Calu3 (cell line): ENCODE measurements at regions not wholly inside any gene's neighbourhood (a gene's known extent, or its start where the extent isn't known, plus 50 kb on each side); places are given as distances from the start of the nearest gene placed in this dataset.

Experiments
- BruUV-seq: library from RNA; stranded (reverse); fragments of 400-500 nt; replicated peaks from 2 replicates; lab custom pipeline; 2021; lab: Mats Ljungman, UMichigan
- CTCF ChIA-PET: fragments of 300-600 bp; sonication (Branson Sonifier 250); formaldehyde crosslinking; loops from one replicate; lab custom pipeline; 2022; ENCODE audit warnings: antibody characterized with exemption; lab: Charles Lee
- DNase-seq: peaks from one replicate; pipeline ENCODE4 v3.0.0; 2022
- H3K27ac Mint-ChIP-seq: one replicate; pipeline ENCODE4 v1.8.0; 2022; ENCODE audit warnings: mixed read lengths; ENCODE audit not compliant: unreplicated experiment
- H3K27me3 Mint-ChIP-seq: one replicate; pipeline ENCODE4 v1.8.0; 2022; ENCODE audit warnings: mixed read lengths; ENCODE audit not compliant: unreplicated experiment
- H3K36me3 Mint-ChIP-seq: one replicate; pipeline ENCODE4 v1.8.0; 2022; ENCODE audit warnings: mild to moderate bottlenecking, moderate library complexity, mixed read lengths; ENCODE audit not compliant: insufficient read depth, unreplicated experiment
- H3K4me1 Mint-ChIP-seq: one replicate; pipeline ENCODE4 v1.8.0; 2022; ENCODE audit warnings: mild to moderate bottlenecking, low read depth, mixed read lengths; ENCODE audit not compliant: unreplicated experiment
- H3K4me3 Mint-ChIP-seq: one replicate; pipeline ENCODE4 v1.8.0; 2022; ENCODE audit warnings: mild to moderate bottlenecking, low read depth, moderate library complexity, mixed read lengths; ENCODE audit not compliant: unreplicated experiment
- H3K9me3 Mint-ChIP-seq: one replicate; pipeline ENCODE4 v1.8.0; 2022; ENCODE audit warnings: low read depth, mixed read lengths; ENCODE audit not compliant: unreplicated experiment
- intact Hi-C: fragments of 100-400 bp; cut with micrococcal nuclease; formaldehyde crosslinking; loops from one replicate; pipeline ENCODE4 v1.10.0; 2022; ENCODE audit not compliant: unreplicated experiment
- TF ChIP-seq, protein P1 (sequence below): fragments of 200-600 bp; IDR thresholded peaks from one replicate; pipeline ENCODE4 v1.8.0; 2022; ENCODE audit warnings: antibody characterized with exemption; ENCODE audit not compliant: unreplicated experiment

GRCh38 chr9:100865648-100866047 is 162.9 kb upstream of the PLPPR1 start:
- H3K27me3 Mint-ChIP-seq, result no peaks in the 10 kb centered on the region
- intact Hi-C loops, result no loop called here
- CTCF ChIA-PET, result no interaction called here
- H3K27ac Mint-ChIP-seq, result no peak overlapping the region
- H3K36me3 Mint-ChIP-seq, result no peaks in the 10 kb centered on the region
- H3K4me1 Mint-ChIP-seq, result no peaks in the 10 kb centered on the region
- H3K4me3 Mint-ChIP-seq, result no peak overlapping the region
- H3K9me3 Mint-ChIP-seq, result peaks cover 4% of the 10 kb centered on the region
- no TSS peak for BruUV-seq
- DNase-seq, result no peak
- TF ChIP-seq, protein P1, sequence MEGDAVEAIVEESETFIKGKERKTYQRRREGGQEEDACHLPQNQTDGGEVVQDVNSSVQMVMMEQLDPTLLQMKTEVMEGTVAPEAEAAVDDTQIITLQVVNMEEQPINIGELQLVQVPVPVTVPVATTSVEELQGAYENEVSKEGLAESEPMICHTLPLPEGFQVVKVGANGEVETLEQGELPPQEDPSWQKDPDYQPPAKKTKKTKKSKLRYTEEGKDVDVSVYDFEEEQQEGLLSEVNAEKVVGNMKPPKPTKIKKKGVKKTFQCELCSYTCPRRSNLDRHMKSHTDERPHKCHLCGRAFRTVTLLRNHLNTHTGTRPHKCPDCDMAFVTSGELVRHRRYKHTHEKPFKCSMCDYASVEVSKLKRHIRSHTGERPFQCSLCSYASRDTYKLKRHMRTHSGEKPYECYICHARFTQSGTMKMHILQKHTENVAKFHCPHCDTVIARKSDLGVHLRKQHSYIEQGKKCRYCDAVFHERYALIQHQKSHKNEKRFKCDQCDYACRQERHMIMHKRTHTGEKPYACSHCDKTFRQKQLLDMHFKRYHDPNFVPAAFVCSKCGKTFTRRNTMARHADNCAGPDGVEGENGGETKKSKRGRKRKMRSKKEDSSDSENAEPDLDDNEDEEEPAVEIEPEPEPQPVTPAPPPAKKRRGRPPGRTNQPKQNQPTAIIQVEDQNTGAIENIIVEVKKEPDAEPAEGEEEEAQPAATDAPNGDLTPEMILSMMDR, result no peak

DNA sequence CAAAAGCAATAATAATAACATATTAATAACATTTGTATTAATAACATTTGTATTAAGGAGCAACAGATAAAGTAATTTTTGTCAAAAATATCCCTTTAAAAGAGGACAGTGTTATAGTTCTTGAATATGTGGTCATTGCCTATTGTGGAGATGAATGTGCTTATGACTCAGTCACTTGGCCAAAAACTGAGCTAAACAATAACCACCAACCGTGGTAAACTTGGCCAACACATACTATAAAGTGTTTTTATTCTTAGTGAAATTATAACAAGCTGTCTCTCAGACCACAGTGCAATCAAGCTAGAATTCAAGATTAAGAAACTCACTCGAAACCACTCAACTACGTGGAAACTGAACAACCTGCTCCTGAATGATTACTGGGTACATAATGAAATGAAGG is 159.2 kb upstream of the PLPPR1 start:
- no peaks in the 10 kb centered on the region for H3K36me3 Mint-ChIP-seq
- H3K4me3 Mint-ChIP-seq, result no peak overlapping the region
- no peak for DNase-seq
- BruUV-seq, result no TSS peak
- H3K27ac Mint-ChIP-seq, result no peak overlapping the region
- TF ChIP-seq, protein P1, result no peak
- no peaks in the 10 kb centered on the region for H3K27me3 Mint-ChIP-seq
- intact Hi-C loops, result no loop called here
- H3K9me3 Mint-ChIP-seq, result peaks cover 4% of the 10 kb centered on the region
- CTCF ChIA-PET, result no interaction called here
- H3K4me1 Mint-ChIP-seq, result no peaks in the 10 kb centered on the region

- Mint-ChIP-seq H3K4me3 (no peak overlapping the region), H3K27ac (no peak overlapping the region), H3K9me3 (no peaks in the 10 kb centered on the region), H3K4me1 (no peaks in the 10 kb centered on the region), H3K36me3 (no peaks in the 10 kb centered on the region), H3K27me3 (no peaks in the 10 kb centered on the region)
- intact Hi-C loops, result no loop called here
- no peak for DNase-seq
- CTCF ChIA-PET, result no interaction called here
- BruUV-seq, result no TSS peak
- TF ChIP-seq, protein P1, result no peak
These were observed 148.6 kb upstream of the PLPPR1 start for GRCh38 chr9:100879884-100880283.

DNA sequence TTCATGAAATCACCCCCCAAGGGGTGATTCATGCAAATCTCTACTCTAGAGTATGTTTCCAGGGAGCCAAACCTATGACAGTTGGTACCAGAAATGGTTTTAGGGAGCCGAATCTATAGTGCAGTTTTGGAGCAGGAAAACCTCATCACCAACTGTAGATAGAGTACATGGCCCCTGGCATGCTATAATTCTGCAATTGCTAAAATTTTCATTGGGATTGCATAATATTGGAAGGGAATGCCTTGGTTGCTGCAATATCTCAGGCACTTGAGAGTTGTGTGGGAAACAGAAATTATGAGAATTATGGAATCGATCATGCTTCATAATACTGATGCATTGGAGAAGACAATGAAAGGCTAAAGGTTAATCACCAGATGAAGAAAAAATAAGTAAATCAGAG is 148.2 kb upstream of the PLPPR1 start:
- TF ChIP-seq, protein P1, result no peak
- H3K27ac Mint-ChIP-seq, result no peak overlapping the region
- CTCF ChIA-PET, result no interaction called here
- H3K27me3 Mint-ChIP-seq, result no peaks in the 10 kb centered on the region
- no peaks in the 10 kb centered on the region for H3K4me1 Mint-ChIP-seq
- no peaks in the 10 kb centered on the region for H3K36me3 Mint-ChIP-seq
- no peak for DNase-seq
- no TSS peak for BruUV-seq
- no peak overlapping the region for H3K4me3 Mint-ChIP-seq
- intact Hi-C loops, result no loop called here
- no peaks in the 10 kb centered on the region for H3K9me3 Mint-ChIP-seq

DNA sequence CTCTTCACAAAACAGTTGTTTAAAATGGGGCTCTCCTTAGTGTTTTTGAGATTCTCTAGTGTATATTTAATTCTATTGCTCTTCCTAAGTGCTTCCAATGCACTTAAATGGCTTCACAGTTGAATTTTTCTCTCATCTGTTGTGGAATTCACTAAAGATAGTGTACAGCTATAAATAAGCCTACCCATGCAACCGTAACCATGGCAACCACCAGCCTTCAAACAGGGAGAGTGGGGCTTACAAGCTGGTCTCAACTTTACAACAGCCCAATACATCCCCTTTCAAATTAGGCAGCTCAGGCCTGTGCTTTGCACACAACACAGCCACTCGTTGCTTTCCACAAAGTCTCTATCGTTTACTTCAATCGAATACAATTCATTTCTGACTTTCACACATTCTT is 144.0 kb upstream of the PLPPR1 start:
- intact Hi-C loops, result no loop called here
- Mint-ChIP-seq H3K27me3 (peaks cover 7% of the 10 kb centered on the region), H3K4me1 (no peaks in the 10 kb centered on the region), H3K36me3 (no peaks in the 10 kb centered on the region), H3K4me3 (no peak overlapping the region), H3K9me3 (no peaks in the 10 kb centered on the region), H3K27ac (no peak overlapping the region)
- DNase-seq, result no peak
- TF ChIP-seq, protein P1, result no peak
- CTCF ChIA-PET, result no interaction called here
- BruUV-seq, result no TSS peak
